ENCODE measurements at regions not wholly inside any gene's neighbourhood (a gene's known extent, or its start where the extent isn't known, plus 50 kb on each side); places are given as distances from the start of the nearest gene placed in this dataset.

DNA sequence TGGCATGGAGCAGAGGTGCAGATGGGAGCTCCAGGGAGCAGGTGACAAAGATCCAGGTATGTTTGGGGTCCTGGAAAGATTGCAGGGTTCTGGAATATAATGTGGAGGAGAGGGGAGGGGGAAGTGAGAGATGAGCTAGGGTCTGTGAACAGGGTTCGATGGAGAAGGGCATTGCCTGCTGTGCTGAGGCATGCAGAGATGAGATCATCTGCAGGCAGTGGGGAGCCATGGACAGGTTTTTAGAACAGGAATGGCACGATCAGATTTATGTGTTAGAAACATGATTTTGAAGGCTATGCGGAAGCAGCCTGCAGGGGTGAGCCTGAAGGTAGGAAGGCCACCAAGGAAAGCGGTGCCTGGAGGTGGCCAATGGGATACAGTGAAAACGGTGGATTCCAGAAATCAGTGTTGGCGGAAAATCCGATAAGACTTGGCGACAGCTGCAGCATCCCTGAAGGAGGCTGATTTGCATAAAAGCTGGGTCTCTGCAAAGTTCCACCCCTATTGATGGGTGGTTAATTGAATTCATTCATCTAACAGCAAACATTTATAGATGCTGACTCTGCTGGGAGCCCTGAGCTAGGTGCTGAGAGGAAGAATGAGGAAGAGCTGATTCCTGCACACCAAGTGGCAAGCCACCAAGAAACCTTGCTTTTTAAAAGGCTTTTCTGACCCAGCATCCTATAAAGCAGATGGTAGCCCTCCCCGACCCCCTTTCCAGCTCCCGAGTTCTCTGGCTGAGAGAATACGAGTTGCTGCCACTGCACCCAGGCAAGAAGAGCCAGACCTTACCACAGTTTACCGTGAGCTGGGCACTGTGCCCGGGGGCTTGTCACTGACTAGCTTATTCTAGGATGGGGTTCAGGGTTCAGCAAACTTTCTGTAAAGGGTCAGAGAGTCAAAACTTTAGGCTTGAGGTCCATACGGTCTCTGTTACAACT is 139.2 kb upstream of the SMIM23 start (continued):
- TF ChIP-seq, protein P1, sequence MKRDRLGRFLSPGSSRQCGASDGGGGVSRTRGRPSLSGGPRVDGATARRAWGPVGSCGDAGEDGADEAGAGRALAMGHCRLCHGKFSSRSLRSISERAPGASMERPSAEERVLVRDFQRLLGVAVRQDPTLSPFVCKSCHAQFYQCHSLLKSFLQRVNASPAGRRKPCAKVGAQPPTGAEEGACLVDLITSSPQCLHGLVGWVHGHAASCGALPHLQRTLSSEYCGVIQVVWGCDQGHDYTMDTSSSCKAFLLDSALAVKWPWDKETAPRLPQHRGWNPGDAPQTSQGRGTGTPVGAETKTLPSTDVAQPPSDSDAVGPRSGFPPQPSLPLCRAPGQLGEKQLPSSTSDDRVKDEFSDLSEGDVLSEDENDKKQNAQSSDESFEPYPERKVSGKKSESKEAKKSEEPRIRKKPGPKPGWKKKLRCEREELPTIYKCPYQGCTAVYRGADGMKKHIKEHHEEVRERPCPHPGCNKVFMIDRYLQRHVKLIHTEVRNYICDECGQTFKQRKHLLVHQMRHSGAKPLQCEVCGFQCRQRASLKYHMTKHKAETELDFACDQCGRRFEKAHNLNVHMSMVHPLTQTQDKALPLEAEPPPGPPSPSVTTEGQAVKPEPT (CRISPR knock-in tag; IDR thresholded peaks at IDR 0.05; ENCODE audit: low read depth) = no peak
- TF ChIP-seq, protein P2, sequence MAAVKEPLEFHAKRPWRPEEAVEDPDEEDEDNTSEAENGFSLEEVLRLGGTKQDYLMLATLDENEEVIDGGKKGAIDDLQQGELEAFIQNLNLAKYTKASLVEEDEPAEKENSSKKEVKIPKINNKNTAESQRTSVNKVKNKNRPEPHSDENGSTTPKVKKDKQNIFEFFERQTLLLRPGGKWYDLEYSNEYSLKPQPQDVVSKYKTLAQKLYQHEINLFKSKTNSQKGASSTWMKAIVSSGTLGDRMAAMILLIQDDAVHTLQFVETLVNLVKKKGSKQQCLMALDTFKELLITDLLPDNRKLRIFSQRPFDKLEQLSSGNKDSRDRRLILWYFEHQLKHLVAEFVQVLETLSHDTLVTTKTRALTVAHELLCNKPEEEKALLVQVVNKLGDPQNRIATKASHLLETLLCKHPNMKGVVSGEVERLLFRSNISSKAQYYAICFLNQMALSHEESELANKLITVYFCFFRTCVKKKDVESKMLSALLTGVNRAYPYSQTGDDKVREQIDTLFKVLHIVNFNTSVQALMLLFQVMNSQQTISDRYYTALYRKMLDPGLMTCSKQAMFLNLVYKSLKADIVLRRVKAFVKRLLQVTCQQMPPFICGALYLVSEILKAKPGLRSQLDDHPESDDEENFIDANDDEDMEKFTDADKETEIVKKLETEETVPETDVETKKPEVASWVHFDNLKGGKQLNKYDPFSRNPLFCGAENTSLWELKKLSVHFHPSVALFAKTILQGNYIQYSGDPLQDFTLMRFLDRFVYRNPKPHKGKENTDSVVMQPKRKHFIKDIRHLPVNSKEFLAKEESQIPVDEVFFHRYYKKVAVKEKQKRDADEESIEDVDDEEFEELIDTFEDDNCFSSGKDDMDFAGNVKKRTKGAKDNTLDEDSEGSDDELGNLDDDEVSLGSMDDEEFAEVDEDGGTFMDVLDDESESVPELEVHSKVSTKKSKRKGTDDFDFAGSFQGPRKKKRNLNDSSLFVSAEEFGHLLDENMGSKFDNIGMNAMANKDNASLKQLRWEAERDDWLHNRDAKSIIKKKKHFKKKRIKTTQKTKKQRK (IDR thresholded peaks at IDR 0.05; ENCODE audit: low read length) = no peak
- no peak for TF ChIP-seq ELF1 (CRISPR knock-in tag; IDR thresholded peaks at IDR 0.05)

DNA sequence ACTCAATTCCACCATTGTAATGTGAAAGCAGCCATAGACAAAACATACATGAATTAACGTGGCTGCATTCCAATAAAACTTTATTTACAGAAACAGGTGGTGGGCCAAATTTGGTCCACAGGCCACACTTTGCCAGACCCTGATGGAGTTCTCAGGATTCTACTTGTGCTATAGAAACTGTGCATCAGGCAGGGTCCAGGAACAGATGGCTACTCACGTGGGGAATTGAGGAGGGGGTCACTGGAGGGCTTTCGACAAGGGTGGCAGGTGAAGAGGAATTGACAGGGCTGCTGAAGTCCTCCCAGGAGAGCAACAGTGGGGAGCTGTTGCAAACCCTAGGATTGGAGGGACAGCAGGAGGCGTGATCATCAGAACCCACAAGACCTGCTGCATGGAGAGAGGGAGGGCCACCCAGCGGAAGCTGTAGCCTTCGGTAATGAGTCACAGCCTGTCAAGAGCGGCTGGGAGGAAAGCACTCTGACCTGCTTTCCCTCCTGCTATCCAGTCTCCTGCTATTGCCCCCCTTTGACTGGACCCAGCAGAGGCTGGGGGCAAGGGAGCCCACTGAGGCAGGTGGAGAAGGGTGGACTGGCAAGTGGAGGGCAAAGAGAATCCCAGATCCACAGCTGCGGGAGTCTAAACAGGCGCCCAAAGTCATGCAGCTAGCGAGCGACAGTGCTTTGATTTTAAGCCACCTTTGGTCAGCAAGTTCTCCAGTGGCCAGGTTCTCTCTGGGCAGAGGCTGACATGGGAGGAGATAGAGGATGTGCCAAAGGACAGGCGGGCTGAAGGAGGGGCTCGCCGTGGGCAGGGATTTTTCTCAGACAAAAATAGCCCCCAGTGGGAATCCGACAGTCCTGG is 138.3 kb upstream of the SMIM23 start:
- DNase-seq (ENCODE audit: low spot score) (peak; percentile 21), ATAC-seq (peak; percentile 95), FAIRE-seq (no peak)
- intact Hi-C loops (cut with micrococcal nuclease; ENCODE audit: unreplicated experiment) (no loop called here), in situ Hi-C loops (cut with HindIII; ENCODE audit: extremely low pct_ligation_motif_present, low pct_unique_long_range_greater_than_20kb) (no loop called here)
- Histone ChIP-seq H3K4me2 (ENCODE audit: low read depth, low read length) (peak overlapping the region; percentile 26; the same call in 1 of the 2 replicates), H4K20me1 (ENCODE audit: insufficient read depth, low read length) (no peaks in the 10 kb centered on the region), H2AFZ (ENCODE audit: low read length) (no peak overlapping the region), H3K79me2 (ENCODE audit: insufficient read depth, low read length) (no peaks in the 10 kb centered on the region), H3K9ac (ENCODE audit: insufficient read depth, low read depth, low read length) (no peak overlapping the region), H3K27ac (ENCODE audit: extremely low read length, insufficient read depth, low read length) (no peak overlapping the region), H3K36me3 (replicated peaks in 1 of 2; ENCODE audit: control insufficient read depth in 1 of 2, insufficient read depth in 2 of 2, low read length in 2 of 2) (no peaks in the 10 kb centered on the region), H3K9me3 (ENCODE audit: low read length) (no peaks in the 10 kb centered on the region), H3K4me3 (replicated peaks in 1 of 3; ENCODE audit: insufficient read depth in 1 of 3, low read depth in 2 of 3, low read length in 3 of 3) (peak overlapping the region in 1 of 3 experiments; percentile 41; a peak in 1 of 6 replicates), H3K4me1 (ENCODE audit: insufficient read depth, low read length) (no peaks in the 10 kb centered on the region), H3K27me3 (ENCODE audit: control insufficient read depth in 1 of 2, insufficient read depth in 2 of 2, low read length in 2 of 2) (peaks cover 0 to 27% of the 10 kb centered on the region in 2 experiments; a peak in 1 of 5 replicates)
- no TSS peak for BruUV-seq (replicated peaks)
- 11% methylated on average over 4 of the region's 15 CpGs for WGBS (ENCODE audit: low lambda C conversion rate)
- ChIA-PET CTCF (ENCODE audit: low intra/inter-chr PET ratio, low total read pairs) (no interaction called here), POLR2A (no interaction called here)
- TF ChIP-seq, protein P3, sequence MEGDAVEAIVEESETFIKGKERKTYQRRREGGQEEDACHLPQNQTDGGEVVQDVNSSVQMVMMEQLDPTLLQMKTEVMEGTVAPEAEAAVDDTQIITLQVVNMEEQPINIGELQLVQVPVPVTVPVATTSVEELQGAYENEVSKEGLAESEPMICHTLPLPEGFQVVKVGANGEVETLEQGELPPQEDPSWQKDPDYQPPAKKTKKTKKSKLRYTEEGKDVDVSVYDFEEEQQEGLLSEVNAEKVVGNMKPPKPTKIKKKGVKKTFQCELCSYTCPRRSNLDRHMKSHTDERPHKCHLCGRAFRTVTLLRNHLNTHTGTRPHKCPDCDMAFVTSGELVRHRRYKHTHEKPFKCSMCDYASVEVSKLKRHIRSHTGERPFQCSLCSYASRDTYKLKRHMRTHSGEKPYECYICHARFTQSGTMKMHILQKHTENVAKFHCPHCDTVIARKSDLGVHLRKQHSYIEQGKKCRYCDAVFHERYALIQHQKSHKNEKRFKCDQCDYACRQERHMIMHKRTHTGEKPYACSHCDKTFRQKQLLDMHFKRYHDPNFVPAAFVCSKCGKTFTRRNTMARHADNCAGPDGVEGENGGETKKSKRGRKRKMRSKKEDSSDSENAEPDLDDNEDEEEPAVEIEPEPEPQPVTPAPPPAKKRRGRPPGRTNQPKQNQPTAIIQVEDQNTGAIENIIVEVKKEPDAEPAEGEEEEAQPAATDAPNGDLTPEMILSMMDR (CRISPR knock-in tag; IDR thresholded peaks at IDR 0.05) = peak; percentile 45
- peak; percentile 50 for TF ChIP-seq GABPB1 (CRISPR knock-in tag; IDR thresholded peaks at IDR 0.05)
- TF ChIP-seq, protein P4, sequence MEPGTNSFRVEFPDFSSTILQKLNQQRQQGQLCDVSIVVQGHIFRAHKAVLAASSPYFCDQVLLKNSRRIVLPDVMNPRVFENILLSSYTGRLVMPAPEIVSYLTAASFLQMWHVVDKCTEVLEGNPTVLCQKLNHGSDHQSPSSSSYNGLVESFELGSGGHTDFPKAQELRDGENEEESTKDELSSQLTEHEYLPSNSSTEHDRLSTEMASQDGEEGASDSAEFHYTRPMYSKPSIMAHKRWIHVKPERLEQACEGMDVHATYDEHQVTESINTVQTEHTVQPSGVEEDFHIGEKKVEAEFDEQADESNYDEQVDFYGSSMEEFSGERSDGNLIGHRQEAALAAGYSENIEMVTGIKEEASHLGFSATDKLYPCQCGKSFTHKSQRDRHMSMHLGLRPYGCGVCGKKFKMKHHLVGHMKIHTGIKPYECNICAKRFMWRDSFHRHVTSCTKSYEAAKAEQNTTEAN (CRISPR knock-in tag; conservative IDR thresholded peaks at IDR 0.05) = no peak
- TF ChIP-seq SAP130 (CRISPR knock-in tag; IDR thresholded peaks at IDR 0.05; ENCODE audit: low read depth) = 0 out of 2 replicates have a peak, but pooled peaks have one; percentile 18
- TF ChIP-seq FOSL2 (CRISPR knock-in tag; IDR thresholded peaks at IDR 0.05) = peak; percentile 79

All from HepG2 (cell line).